ENCODE measurements at regions not wholly inside any gene's neighbourhood (a gene's known extent, or its start where the extent isn't known, plus 50 kb on each side); places are given as distances from the start of the nearest gene placed in this dataset.

- no peak for TF ChIP-seq CTCF (IDR thresholded peaks at IDR 0.05; ENCODE audit: unreplicated experiment)
- peaks cover under 1% of the 10 kb centered on the region for H3K9me3 Mint-ChIP-seq
- H3K4me3 Mint-ChIP-seq, result no peak overlapping the region
These were observed 132.2 kb downstream of the DHX35 start for GRCh38 chr20:39094391-39094790.

GRCh38 chr20:39092733-39093410 lies 130.7 kb downstream of the DHX35 start:
- no peak for TF ChIP-seq CTCF (IDR thresholded peaks at IDR 0.05; ENCODE audit: unreplicated experiment)
- no peaks in the 10 kb centered on the region for H3K4me1 Mint-ChIP-seq
- peaks cover 32% of the 10 kb centered on the region for H3K27me3 Mint-ChIP-seq (ENCODE audit: low read depth)
- no peak for DNase-seq (ENCODE audit: low spot score in 2 of 2, unreplicated experiment in 2 of 2)
- H3K27ac Mint-ChIP-seq, result no peak overlapping the region
- H3K36me3 Mint-ChIP-seq, result no peaks in the 10 kb centered on the region
- H3K4me3 Mint-ChIP-seq, result no peak overlapping the region
- peaks cover 3% of the 10 kb centered on the region for H3K9me3 Mint-ChIP-seq

More at GRCh38 chr20:39094391-39094790, 132.2 kb downstream of the DHX35 start:
- no peak overlapping the region for H3K27ac Mint-ChIP-seq
- H3K27me3 Mint-ChIP-seq (ENCODE audit: low read depth), result peaks cover 46% of the 10 kb centered on the region
- DNase-seq (ENCODE audit: low spot score in 2 of 2, unreplicated experiment in 2 of 2), result no peak
- no peaks in the 10 kb centered on the region for H3K4me1 Mint-ChIP-seq
- H3K36me3 Mint-ChIP-seq, result no peaks in the 10 kb centered on the region

DNA sequence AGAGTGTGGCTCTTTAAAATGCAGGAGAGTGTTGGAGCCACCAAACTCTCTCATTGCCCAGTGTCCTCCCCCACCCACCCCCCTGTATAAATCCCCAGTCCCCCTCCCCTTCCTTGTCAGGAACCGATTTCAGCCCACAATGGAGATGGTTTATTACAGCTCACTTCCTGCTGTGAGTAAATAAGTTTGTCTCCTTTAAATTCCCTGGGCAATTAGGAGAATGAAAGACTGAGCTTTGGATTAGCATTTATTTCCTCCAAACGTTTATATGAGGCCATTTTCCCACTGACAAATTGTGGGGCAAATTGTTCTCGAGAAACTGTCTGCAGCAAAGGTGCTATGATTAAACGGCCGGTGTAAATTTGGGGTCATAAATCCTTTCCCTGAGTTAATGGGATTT lies 128.8 kb downstream of the DHX35 start:
- no peak overlapping the region for H3K4me3 Mint-ChIP-seq
- no peak for TF ChIP-seq CTCF (IDR thresholded peaks at IDR 0.05; ENCODE audit: unreplicated experiment)
- peaks cover 3% of the 10 kb centered on the region for H3K9me3 Mint-ChIP-seq
- no peaks in the 10 kb centered on the region for H3K4me1 Mint-ChIP-seq
- no peaks in the 10 kb centered on the region for H3K36me3 Mint-ChIP-seq
- no peak for DNase-seq (ENCODE audit: low spot score in 2 of 2, unreplicated experiment in 2 of 2)
- no peak overlapping the region for H3K27ac Mint-ChIP-seq
- H3K27me3 Mint-ChIP-seq (ENCODE audit: low read depth), result peaks cover 29% of the 10 kb centered on the region

- Mint-ChIP-seq H3K9me3 (peaks cover 9% of the 10 kb centered on the region), H3K36me3 (no peaks in the 10 kb centered on the region), H3K27me3 (ENCODE audit: low read depth) (peaks cover 34% of the 10 kb centered on the region), H3K4me3 (no peak overlapping the region), H3K27ac (no peak overlapping the region), H3K4me1 (no peaks in the 10 kb centered on the region)
- no peak for TF ChIP-seq CTCF (IDR thresholded peaks at IDR 0.05; ENCODE audit: unreplicated experiment)
- DNase-seq (ENCODE audit: low spot score in 2 of 2, unreplicated experiment in 2 of 2), result no peak
These were observed 127.7 kb downstream of the DHX35 start for GRCh38 chr20:39089797-39090196.

All from mesothelial cell of epicardium (in vitro differentiated cells).